Astrocyte (in vitro differentiated cells and primary cell): ENCODE measurements at regions not wholly inside any gene's neighbourhood (a gene's known extent, or its start where the extent isn't known, plus 50 kb on each side); places are given as distances from the start of the nearest gene placed in this dataset.

Experiments
- EZH2 ChIP-seq: IDR thresholded peaks from 2 replicates; pipeline ENCODE4 v1.6.1; 2012; ENCODE audit warnings: mild to moderate bottlenecking, low read length, inconsistent platforms; ENCODE audit not compliant: insufficient read depth
- TF ChIP-seq, protein P1 (sequence below): IDR thresholded peaks from 2 replicates; pipeline ENCODE4 v1.5.1; 2011; ENCODE audit warnings: low read depth, mild to moderate bottlenecking, inconsistent platforms, low read length, moderate library complexity; ENCODE audit not compliant: insufficient read depth

- TF ChIP-seq, protein P1, sequence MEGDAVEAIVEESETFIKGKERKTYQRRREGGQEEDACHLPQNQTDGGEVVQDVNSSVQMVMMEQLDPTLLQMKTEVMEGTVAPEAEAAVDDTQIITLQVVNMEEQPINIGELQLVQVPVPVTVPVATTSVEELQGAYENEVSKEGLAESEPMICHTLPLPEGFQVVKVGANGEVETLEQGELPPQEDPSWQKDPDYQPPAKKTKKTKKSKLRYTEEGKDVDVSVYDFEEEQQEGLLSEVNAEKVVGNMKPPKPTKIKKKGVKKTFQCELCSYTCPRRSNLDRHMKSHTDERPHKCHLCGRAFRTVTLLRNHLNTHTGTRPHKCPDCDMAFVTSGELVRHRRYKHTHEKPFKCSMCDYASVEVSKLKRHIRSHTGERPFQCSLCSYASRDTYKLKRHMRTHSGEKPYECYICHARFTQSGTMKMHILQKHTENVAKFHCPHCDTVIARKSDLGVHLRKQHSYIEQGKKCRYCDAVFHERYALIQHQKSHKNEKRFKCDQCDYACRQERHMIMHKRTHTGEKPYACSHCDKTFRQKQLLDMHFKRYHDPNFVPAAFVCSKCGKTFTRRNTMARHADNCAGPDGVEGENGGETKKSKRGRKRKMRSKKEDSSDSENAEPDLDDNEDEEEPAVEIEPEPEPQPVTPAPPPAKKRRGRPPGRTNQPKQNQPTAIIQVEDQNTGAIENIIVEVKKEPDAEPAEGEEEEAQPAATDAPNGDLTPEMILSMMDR: no peak
- no peak for TF ChIP-seq EZH2
These were observed 766.9 kb downstream of the TDRD15 start for GRCh38 chr2:21890716-21891115.
